COR-L47 (cell line): ENCODE measurements at regions not wholly inside any gene's neighbourhood (a gene's known extent, or its start where the extent isn't known, plus 50 kb on each side); places are given as distances from the start of the nearest gene placed in this dataset.
"Not testable (repeated sequence)": the region's sequence is repeated elsewhere in the genome, so short reads cannot be mapped to it uniquely, and the experiment has no call there.

ENCODE experiments used
- DNase-seq: peaks from one replicate; lab custom pipeline; 2025; lab: John Stamatoyannopoulos, UW

DNA sequence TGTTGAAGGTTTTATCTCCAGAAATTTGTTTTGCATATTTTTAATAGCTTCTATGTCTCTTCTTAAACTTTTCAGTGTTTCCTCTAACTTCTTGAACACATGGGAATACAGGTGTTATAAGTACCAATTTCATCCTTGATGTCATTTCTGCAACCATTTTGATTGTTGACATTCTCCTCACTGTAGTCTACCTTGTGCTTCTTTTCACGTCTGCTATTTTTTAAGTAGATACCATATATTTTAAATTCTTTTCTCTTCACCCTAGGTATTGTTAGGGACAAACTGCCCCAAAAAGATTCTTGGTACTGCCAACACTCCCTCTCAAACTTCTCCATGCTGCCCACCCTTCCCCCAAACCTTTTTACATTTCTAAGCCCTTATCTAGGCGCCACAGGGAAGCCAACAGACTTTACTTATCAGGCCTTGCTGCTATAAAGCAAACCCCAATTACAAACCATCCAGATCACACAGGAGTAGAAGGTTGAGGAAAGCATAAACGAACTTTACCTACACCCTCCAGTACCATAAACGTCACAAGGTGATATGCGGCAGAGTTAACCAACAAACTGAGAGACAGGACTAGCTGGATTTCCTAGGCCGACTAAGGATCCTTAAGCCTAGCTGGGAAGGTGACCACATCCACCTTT is 1165.3 kb downstream of the TAF11L14 start:
- DNase-seq, result no peak

DNA sequence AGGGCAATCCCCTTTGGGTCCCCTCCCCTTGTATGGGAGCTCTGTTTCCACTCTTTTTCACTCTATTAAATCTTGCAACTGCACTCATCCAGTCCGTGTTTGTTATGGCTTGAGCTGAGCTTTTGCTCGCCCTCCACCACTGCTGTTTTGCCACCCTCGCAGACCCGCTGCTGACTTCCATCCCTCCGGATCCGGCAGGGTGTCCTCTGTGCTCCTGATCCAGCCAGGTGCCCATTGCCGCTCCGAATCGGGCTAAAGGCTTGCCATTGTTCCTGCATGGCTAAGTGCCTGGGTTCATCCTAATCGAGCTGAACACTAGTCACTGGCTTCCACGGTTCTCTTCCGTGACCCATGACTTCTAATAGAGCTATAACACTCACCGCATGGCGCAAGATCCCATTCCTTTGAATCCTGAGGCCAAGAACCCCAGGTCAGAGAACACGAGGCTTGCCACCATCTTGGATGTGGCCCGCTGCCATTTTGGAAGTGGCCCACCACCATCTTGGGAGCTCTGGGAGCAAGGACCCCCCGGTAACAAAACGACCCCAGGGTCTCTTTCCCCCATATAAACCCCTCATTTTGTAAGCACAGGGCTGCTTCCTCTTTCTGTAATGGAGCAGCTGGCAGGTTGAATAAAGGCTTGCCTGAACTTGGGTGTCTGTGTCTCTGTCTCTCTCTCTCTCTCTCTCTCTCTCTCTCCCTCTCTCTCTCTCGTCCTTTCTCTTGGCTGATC is 1166.2 kb downstream of the TAF11L14 start:
- no peak for DNase-seq

DNA sequence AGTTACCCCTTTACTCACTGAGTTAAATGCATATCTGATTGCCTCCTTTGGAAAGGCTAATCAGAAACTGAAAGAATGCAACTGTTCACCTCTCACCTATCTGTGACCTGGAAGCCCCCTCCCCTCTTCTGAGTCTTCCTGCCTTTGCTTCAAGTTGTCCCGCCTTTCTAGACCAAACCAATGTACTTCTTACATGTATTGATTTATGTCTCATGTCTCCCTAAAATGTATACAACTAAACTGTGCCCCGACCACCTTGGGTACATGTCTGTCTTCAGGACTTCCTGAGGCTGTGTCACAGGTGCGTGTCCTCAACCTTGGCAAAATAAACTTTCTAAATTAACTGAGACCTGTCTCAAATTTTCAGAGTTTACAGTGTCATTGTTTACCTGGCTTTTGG is 1167.2 kb downstream of the TAF11L14 start:
- DNase-seq, result not testable (repeated sequence)

DNA sequence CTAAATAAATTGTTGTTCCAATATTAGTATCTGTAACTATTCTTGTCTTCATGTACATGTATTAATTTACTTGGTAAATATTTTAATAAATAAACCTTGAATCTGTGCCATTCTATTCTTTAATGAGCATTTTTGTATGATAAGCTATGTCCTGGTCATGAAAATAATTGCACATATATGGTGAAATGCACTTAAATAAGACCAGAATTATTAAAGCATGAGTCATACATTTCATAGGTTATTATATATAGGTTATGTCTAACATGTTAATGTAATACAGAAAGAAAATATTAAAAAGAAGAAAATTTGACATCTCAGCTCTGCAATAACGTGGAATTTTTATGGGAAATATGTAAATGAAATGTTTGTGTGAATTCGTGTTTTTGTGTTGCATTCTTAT is 1168.1 kb downstream of the TAF11L14 start:
- DNase-seq, result no peak

DNA sequence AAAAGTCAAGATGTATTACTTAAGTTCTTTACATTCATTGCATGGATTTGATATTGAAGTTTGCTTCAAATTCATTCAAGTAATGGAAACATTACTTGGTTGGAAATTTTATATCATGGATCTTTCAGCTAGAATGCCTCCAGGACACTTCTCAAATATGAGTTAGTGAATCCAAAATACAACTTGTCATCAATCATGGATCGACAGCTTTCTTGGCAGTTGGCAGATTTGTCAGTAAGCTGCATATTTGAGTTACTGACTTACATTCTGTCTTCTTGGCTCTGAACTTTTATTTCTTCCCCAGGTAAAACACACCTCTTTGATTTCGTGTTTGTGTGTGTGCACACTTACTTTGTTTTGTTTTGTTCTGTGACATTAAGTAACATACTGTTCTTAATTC is 1171.1 kb downstream of the TAF11L14 start:
- no peak for DNase-seq

DNA sequence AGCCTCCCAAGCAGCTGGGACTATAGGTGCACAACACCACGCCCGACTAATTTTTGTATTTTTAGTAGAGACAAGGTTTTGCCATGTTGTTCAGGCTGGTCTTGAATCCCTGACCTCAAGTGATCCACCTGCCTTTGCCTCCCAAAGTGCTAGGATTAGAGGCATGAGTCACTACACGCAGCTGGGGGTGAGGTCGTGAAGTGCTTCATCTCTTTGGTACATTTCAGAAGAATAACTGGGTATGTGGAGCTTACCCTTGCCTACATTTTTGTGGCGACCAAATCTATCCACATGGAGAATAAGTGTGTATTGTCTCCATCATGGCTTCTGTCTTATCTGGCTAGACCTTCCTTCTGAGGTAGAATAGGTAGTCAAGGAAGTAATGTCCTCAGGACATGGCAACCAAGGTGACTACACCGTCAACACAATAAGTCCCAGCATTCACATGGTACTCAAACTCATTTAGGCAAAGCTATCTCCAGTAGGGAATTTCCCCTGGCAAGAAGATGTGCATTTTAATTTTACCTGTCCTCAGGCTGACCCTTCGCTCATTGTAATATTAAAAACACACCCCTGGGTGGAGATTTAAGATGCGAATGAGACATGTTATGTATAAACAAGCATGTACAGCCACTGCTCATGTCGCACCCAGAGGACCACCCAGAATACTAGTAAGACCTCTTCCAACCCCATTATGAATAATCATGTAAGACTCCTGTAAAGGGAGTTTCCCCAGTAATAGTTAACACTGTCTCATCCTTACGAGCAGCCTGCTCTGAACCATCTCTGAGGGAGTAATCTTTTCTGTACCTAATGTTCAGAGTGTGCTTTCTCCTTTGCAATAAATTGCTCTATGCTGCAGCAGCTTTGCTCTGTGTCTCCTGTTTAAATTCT is 1173.2 kb downstream of the TAF11L14 start:
- no peak for DNase-seq

DNA sequence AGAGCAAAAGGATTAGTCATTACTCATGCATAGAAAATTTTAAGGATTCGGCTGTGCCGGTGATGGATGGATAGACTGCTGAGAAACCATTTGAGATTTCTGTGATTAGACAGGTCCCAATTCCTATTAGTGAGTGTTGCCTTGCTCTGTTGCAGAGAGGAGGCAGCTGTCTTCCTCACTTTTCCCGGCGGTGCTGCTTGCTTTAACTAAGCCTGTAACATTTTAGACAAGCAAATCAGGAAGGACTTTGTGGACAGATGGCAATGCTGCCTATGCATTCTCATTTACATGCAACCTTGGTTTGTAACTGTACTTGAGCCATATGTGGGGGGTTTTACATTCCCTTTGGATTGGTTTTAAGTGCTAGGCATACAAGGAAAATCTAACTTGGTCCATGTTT is 1176.3 kb downstream of the CDH18 start:
- DNase-seq, result no peak

DNA sequence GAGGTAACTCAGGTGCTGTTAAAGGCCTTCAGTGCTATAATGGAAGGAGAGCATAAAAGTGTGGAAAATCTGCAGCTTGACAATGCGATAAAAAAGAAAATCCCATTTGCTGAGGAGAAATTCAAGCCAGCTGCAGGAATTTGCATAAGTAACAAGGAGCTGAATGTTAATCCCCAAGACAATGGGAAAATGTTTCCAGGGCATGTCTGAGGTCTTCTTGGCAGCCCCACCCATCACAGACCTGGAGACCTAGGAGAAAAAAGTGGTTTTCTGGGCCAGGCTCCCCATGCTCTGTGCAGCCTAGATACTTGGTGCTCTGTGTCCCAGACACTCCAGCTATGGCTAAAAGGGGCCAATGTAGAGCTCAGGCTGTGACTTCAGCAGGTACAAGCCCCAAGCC is 1159.6 kb downstream of the CDH18 start:
- DNase-seq, result no peak

DNA sequence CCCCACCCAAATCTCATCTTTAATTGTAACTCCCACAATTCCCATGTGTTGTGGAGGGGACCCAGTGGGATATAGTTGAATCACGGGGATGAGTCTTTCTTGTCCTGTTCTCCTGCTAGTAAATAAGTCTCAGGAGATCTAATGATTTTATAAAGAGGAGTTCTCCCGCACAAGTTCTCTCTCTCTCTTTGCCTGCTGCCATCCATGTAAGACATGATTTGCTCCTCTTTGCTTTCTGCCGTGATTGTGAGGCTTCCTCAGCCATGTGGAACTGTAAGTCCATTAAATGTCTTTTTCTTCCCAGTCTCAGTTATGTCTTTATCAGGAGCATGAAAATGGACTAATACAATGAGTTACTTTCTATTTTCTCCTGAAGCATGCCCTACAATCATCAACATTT is 1158.5 kb downstream of the CDH18 start:
- DNase-seq, result no peak

DNA sequence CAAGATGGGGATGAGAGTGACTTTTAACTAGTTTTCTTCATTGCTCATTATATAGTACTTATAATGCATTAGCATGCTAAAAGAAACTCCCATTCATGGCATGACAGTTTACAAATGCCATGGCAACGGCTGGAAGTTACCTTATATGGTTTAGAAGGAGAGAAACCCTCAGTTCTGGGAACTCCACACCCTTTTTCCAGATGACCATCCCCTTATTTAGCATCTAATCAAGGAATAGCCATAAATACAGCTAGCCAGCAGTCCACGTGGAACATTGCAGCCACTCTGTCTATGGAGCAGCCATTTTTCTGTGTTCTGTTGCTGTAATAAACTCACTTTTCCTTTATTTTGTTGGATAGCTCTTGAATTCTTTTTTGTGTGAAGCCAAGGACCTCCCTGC is 1137.8 kb downstream of the CDH18 start:
- DNase-seq, result no peak

DNA sequence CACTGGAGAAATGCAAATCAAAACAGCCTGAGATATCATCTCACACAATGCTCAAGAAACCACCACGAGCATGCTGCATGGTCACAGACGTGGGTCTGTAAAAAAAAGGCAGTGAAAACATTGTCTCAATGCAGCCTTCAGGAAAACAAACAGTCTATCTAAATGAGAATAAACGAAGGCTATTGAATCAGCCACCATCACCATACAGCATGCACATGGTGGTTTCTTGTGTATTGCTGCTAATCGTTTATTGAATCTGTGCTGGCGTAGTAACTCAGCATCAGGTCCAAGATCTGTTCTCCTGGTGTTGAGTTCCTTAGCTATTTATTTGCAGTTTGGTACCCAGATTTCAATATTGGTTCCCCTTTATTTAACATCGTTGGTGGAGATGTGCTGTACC is 1115.0 kb downstream of the CDH18 start:
- DNase-seq, result no peak

DNA sequence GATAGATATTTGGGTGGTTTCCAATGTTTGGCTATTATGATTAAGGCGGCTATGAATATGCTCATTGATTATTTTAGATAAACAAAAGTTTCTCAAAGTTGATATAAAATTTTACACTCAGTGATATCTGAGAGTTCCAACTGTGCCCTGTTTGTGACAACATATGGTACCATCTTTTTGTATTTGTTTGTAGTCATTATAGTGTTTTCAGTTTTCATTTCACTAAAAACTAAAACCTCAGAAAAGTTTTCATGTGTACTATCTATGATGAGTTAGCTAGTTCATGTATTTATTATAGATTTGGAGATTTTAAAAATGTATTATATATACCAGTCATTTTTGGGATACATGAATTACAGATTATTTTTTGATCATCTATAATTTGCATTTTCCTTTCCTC is 1111.4 kb downstream of the CDH18 start:
- no peak for DNase-seq

DNA sequence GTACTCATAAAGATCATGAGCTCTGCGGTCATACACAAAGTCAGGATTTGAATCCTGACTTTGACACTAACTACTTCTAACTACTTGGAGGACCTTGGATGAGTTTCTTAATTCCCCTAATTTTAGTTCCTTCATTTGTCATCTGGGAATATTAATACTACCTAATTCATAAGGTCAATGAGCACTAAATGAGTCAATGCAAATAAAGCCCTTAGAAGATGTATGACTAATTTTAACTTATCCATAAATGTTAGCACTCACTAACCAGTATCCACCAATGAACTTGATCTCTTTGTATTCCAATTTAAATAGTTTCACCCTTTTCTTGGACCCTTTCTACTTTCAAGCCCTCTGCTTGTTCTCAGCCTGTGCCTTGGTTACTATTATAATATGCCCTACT is 1106.4 kb downstream of the CDH18 start:
- DNase-seq, result no peak

DNA sequence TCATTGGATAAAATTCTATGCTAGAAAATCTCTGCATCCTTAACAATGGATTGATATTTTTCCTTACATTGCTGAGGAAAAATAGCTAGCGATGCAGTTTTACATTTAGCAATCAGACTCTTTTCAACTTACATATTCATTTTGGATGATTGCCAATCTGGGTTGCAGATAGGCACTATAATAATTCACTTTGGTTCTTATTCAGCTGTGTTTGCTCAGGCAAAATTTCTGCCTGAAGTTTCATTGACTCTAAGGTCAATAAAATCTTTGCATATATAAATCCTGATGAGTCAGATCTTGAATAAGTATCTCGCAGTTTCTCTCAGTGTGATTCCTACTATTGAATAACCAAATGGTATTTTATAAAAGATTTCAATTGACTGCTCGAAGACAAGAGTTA is 1105.8 kb downstream of the CDH18 start:
- peak; percentile 16 for DNase-seq

DNA sequence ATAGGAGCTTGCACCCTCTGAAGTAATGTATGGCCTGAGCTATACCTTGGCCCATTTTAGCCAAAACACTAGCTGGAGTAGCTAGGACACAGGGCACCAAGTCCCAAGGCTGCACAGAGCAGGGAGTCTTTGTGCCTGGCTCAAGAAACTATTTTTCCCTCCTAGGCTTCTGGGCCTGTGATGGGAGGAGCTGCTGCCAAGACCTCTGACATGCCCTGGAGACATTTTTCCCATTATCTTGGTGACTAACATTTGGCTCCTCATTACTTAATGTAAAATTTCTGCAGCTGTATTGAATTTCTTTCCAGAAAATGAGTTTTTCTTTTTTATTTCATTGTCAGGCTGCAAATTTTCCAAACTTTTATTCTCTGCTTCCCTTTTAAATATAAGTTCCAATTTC is 1099.2 kb downstream of the CDH18 start:
- DNase-seq, result no peak

DNA sequence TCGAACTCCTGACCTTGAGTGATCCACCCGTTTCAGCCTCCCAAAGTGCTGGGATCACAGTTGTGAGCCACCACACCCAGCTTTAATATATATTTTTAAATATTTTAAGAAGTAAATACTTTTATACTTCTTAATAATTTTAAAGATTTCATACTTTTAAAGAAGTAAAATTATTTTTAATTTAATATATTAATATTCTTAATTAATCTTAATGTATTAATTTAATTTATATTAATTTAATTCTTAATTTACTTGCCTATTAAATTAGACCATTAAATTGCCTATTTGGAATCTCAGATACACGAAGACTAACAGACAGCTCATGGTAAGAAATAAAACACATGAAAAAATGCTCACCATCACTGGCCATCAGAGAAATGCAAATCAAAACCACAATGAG is 1087.4 kb downstream of the CDH18 start:
- no peak for DNase-seq

DNA sequence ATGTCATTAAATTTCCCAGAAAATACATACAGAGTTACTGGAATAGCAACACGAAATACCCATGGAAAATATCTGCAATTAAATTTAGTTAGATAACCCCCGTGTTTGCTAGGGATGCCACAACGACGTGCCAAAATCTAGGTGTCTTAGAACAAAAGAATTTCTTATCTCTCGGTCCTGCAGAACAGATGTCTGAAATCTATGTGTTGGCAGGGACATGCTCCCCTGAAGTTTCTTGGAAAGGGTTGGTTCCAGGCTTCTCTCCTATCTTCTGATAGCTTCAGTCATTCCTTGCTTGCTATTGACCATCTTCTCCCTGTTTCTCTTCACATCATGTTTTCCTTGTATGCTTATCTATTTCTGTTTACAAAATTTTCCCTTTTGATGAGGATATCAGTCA is 1067.0 kb downstream of the CDH18 start:
- DNase-seq, result no peak

DNA sequence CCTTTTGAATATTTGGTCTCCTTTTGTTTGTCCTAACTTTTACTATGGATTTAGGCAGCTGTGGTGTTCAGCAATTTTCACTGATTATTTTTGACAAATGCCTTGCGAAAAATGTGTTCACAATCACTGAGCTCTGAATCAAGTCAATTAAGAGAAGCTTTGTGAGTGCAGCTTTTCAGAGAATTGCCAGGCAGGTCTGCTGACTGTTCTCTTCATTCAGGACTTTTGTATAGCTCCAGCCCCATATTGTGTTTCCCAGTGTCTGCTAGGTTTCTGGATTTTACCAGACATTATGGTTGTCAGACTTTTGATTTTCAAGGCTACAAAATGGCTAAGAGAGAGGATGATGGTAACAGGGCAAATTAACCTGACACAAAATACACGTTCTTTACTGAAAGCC is 1055.9 kb downstream of the CDH18 start:
- DNase-seq, result no peak

DNA sequence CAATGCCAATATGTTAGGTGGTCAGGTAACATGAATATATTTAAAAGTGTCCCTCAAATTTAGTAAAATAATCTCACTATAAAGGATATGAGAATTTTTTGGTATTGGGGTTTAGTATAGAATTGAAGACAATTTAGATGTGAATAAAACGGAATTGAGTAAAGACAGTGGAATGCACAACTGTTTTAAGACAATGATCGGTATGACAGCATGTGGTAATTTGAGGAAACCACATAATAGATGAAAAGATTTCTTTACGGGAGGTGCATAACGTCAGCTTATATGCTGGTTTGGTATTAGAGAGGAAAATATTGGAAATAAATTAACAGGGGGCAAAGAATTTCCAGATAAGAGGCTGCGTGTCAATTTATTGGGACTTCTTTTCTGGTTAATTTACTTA is 1043.2 kb downstream of the CDH18 start:
- no peak for DNase-seq

DNA sequence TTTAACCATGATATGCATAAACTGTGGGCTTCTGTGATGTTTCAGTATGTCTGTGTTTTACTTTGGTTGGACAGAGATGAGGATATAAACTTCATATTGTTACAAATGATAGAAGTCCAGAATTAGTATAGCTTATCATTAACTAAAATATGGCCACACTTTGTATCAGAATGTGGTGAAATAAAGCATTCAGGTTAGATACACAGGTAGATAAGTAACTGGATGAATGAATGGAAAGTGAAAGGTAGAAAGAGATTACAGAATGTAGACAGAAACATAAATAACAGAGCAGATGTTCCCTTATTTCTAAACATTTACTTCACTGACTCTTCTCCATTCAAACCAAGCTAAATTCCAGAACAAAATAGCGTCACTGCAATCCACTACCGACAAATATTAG is 1033.8 kb downstream of the CDH18 start:
- DNase-seq, result no peak

DNA sequence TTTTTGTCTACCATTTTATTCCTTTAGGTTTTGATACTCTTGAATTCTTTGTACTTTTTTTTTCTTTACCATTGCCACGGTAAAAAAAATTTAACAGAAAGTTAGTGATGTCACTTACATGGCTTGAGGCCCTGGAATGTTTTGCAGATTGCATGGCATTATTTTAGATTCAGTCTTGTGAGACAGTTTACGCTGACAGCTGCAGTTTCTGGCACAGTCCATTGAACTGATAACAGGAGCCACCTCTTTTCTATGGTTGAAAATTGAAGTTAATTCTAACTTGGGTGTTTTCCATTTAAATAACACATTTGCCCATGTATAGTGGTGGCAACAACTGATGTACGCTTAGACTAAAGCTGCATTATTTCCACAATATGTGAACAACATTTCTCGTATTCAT is 1028.5 kb downstream of the CDH18 start:
- no peak for DNase-seq

DNA sequence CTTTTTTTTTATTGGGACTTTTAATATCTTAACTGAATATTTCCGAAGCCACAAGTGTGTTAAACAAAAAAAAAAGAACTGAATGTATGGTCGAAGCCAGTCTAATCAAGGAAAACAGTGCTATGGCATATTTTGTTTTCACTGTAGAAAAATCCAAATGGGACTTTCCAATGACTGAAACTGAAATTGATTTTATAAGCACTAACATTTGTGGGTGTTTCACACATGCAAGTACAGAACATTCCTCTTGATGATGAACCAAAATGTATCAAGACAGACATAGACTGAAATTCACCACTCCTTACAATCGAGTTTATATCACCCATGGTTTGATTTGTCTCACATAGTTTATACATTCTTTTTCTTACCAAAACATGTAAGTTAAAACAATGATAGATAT is 1026.8 kb downstream of the CDH18 start:
- DNase-seq, result no peak

DNA sequence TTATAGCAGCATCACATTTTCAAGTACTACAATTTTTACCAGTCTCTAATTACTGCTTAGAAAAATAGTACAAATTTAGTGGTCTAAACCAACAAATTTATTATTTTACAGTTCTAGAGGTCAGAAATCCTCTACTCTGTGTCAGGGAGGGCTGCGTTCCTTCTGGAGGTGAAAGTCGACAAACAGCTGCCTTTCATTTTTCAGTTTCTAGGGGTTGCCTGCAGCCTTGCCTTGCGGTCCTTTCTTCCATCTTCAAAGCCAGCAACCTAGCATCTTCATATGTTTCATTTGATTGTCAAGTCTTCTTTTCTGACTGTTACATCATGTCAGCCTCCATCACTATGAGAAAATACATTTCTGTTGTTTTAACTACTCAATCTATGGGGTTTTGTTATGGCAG is 1022.1 kb downstream of the CDH18 start:
- no peak for DNase-seq
